ENCODE measurements at regions not wholly inside any gene's neighbourhood (a gene's known extent, or its start where the extent isn't known, plus 50 kb on each side); places are given as distances from the start of the nearest gene placed in this dataset.

DNA sequence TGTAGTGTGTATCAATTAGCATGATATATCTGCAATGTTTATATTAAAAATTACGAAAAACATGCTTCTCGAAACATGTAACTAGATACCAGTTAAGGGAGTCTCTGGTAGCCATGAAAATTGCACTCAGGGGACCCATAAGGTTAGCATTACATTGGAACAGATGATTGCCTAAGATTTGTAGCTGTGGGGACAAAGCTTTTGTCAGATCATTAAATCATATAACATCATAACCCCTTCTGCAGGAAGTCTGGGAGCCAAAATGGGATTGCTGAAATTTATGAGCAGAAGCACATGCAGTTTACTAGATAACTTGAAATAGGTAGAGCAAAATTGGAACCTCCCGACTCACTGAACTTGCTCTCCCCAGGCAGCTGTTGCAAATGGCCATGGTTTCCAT lies 235.0 kb upstream of the IGFBP3 start:
- TF ChIP-seq, protein P1, sequence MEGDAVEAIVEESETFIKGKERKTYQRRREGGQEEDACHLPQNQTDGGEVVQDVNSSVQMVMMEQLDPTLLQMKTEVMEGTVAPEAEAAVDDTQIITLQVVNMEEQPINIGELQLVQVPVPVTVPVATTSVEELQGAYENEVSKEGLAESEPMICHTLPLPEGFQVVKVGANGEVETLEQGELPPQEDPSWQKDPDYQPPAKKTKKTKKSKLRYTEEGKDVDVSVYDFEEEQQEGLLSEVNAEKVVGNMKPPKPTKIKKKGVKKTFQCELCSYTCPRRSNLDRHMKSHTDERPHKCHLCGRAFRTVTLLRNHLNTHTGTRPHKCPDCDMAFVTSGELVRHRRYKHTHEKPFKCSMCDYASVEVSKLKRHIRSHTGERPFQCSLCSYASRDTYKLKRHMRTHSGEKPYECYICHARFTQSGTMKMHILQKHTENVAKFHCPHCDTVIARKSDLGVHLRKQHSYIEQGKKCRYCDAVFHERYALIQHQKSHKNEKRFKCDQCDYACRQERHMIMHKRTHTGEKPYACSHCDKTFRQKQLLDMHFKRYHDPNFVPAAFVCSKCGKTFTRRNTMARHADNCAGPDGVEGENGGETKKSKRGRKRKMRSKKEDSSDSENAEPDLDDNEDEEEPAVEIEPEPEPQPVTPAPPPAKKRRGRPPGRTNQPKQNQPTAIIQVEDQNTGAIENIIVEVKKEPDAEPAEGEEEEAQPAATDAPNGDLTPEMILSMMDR (IDR thresholded peaks at IDR 0.05) = no peak
- no peak for TF ChIP-seq POLR2A (IDR thresholded peaks at IDR 0.05)

Data from adrenal gland (tissue), 5 donors.